ENCODE measurements at regions not wholly inside any gene's neighbourhood (a gene's known extent, or its start where the extent isn't known, plus 50 kb on each side); places are given as distances from the start of the nearest gene placed in this dataset.

GRCh38 chr6:4399656-4400055, 264.3 kb upstream of the ECI2 start:
- TF ChIP-seq CTCF (IDR thresholded peaks at IDR 0.05) (no peak), EP300 (IDR thresholded peaks at IDR 0.05) (no peak), POLR2A (IDR thresholded peaks at IDR 0.05; ENCODE audit: low read depth) (no peak), POLR2AphosphoS5 (IDR thresholded peaks at IDR 0.05) (no peak)
